Adrenal gland (tissue), 9 donors: ENCODE measurements at regions not wholly inside any gene's neighbourhood (a gene's known extent, or its start where the extent isn't known, plus 50 kb on each side); places are given as distances from the start of the nearest gene placed in this dataset.
A peak's percentile ranks its signal among the peaks of the same experiment; 100 is the strongest.
"Not testable (repeated sequence)": the region's sequence is repeated elsewhere in the genome, so short reads cannot be mapped to it uniquely, and the experiment has no call there.

Experiments
- DNase-seq, 7 donors: peaks; one replicate each; pipeline ENCODE4 v3.0.0-alpha.2; 2019 to 2020
- H3K27ac ChIP-seq, 5 donors: fragments of 200-600 bp; sonication (generic) in 4 of 5; 1 replicate in 3 of 5; 2 replicates in 2 of 5; pipeline versions ENCODE4 v1.5.1 to v1.8.0; 2016 to 2020; ENCODE audit warnings: mild to moderate bottlenecking in 1 of 5
- H3K27me3 ChIP-seq: fragments of 200-600 bp; 2 replicates; pipeline ENCODE4 v1.8.0; 2021
- H3K36me3 ChIP-seq, 2 donors: fragments of 200-600 bp; replicated peaks in 1 of 2; 1 replicate in 1 of 2; 2 replicates in 1 of 2; pipeline versions ENCODE4 v1.5.1 to v1.8.0; 2018 to 2022
- H3K4me1 ChIP-seq, 2 donors: fragments of 200-600 bp; replicated peaks in 1 of 2; 1 replicate in 1 of 2; 2 replicates in 1 of 2; pipeline versions ENCODE4 v1.5.1 to v1.8.0; 2018 to 2021
- H3K4me3 ChIP-seq, 4 donors: fragments of 200-600 bp; sonication (generic) in 3 of 4; one replicate each; pipeline ENCODE4 v1.5.1; 2016 to 2018
- H3K9me3 ChIP-seq, 3 donors: fragments of 200-600 bp; sonication (generic) in 1 of 3; replicated peaks in 1 of 3; 1 replicate in 2 of 3; 2 replicates in 1 of 3; pipeline versions ENCODE4 v1.5.1 to v1.8.0; 2016 to 2021
- CTCF ChIP-seq, 6 experiments: fragments of 450-650 bp in 4 of 6; fragments of 200-600 bp in 2 of 6; sonication (generic) in 1 of 6; IDR thresholded peaks; 1 replicate in 5 of 6; 2 replicates in 1 of 6; pipeline versions ENCODE4 v1.5.1 to v1.8.0; 2016 to 2021; ENCODE audit warnings: antibody characterized with exemption in 6 of 6, mild to moderate bottlenecking in 2 of 6, moderate library complexity in 1 of 6
- POLR2A ChIP-seq, 2 donors: fragments of 450-650 bp; IDR thresholded peaks; one replicate each; pipeline ENCODE4 v1.6.1; 2017; ENCODE audit warnings: antibody characterized with exemption in 2 of 2, mild to moderate bottlenecking in 2 of 2, moderate library complexity in 1 of 2
- WGBS, 4 donors: extraction: QIAGEN DNeasy Blood & Tissue Kit in 2 of 4; methylation state at CpG; one replicate each; pipeline versions ENCODE4 v1.1.5 to v1.1.7; 2013 to 2017; 5-methylcytosine and 5-hydroxymethylcytosine counted together
- intact Hi-C, 2 donors: fragments of 100-400 bp; cut with DNase I; formaldehyde crosslinking; loops; one replicate each; pipeline versions ENCODE4 v1.14.1 to v1.15.0; 2022 to 2023
- donor health status: healthy with polysubstance abuse.
- donor health status: Bipolar disorder and iron deficiency.
- donor health status: DM: yes; HTN: yes; CAD: no.
- donor health status: DM: no; HTN: no; CAD: no.
- donor health status: DM: no; HTN: no; CAD: no.

GRCh38 chr20:47989957-47990356 lies 204.7 kb upstream of the SULF2 start:
- no peaks in the 10 kb centered on the region for H3K4me1 ChIP-seq
- TF ChIP-seq POLR2A (IDR thresholded peaks at IDR 0.05) (no peak), CTCF (IDR thresholded peaks at IDR 0.05) (no peak)
- 54 to 77% (median 63%) methylated on average over 4 of the region's 4 CpGs for WGBS, 4 donors

DNA sequence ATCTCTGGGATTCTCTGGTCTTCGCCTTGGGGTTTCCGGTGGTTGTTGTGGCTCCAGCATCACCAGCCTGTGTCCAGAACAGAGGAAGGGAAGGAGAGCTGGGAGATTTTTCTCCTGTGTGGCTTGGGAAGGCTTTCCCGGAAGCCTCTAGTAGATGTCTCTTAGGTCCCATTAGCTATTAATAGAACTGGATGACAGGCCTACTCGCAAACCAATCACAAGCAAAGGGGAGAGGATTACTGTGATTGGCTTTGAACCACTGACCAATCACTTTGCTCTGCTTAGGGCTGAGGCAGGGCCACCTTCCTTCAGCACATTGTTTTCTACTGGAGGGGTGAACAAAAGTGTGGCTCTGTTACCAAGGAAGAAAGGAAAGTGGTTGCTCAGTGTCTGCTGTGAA lies 203.4 kb upstream of the SULF2 start:
- intact Hi-C loops: no loop called here
- no peak for DNase-seq
- Histone ChIP-seq H3K9me3 (no peaks in the 10 kb centered on the region), H3K27me3 (no peaks in the 10 kb centered on the region), H3K27ac (no peak overlapping the region), H3K36me3 (no peaks in the 10 kb centered on the region), H3K4me3 (no peak overlapping the region), H3K4me1 (no peaks in the 10 kb centered on the region)
- WGBS, 4 donors: 58 to 67% (median 67%) methylated on average over 4 of the region's 4 CpGs
- no peak for TF ChIP-seq CTCF (IDR thresholded peaks at IDR 0.05)
- no peak for TF ChIP-seq POLR2A (IDR thresholded peaks at IDR 0.05)

More at GRCh38 chr20:47989957-47990356, 204.7 kb upstream of the SULF2 start:
- H3K27ac ChIP-seq: no peak overlapping the region
- H3K36me3 ChIP-seq: no peaks in the 10 kb centered on the region
- no peaks in the 10 kb centered on the region for H3K27me3 ChIP-seq
- intact Hi-C loops: no loop called here
- H3K9me3 ChIP-seq: no peaks in the 10 kb centered on the region
- DNase-seq: no peak
- H3K4me3 ChIP-seq: no peak overlapping the region

DNA sequence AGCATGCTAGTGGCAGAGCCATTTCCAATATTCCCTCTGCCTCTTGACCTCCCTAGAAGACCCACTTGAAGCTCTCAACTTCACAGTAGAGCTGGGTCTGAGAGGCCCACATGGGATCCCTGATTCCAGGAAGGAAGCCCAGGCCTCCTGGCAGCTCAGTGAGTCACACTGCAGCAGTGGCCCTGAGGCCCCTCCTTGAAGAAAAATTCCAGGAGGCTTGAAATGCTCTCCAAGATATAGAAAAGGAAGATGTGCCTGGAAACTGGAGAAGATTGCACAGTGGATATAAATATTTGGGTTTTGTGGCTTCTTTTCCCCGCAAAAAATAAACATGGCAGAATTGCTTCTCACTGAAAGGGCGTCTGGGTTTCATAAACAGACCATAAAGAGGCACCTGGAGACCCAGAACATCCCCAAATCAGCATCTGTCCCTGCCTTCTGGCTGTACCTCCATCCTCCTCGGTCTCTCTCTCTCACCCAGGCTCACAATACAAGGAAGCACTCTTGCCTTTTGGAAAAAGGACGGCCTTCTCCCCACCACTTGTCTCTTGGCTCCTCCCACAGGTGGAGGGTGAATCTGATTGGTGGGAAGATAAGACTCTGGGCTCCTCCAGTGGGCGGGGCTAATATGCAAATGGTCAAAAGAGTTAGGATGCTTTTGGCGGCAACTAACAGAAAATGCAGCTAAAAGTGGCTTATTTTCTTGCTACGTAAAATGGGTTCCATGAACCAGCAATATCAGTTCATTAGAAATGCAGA lies 200.0 kb upstream of the SULF2 start:
- Histone ChIP-seq H3K36me3 (no peaks in the 10 kb centered on the region), H3K9me3 (no peaks in the 10 kb centered on the region), H3K4me1 (no peaks in the 10 kb centered on the region), H3K27me3 (no peaks in the 10 kb centered on the region), H3K4me3 (no peak overlapping the region), H3K27ac (no peak overlapping the region)
- DNase-seq: peak in 3 of 7 donors; percentile 42 to 48 (median 47)
- WGBS, 4 donors: 76 to 96% (median 93%) methylated on average over 7 of the region's 7 CpGs
- intact Hi-C loops: no loop called here
- TF ChIP-seq POLR2A (IDR thresholded peaks at IDR 0.05) (no peak), CTCF (IDR thresholded peaks at IDR 0.05) (no peak)

DNA sequence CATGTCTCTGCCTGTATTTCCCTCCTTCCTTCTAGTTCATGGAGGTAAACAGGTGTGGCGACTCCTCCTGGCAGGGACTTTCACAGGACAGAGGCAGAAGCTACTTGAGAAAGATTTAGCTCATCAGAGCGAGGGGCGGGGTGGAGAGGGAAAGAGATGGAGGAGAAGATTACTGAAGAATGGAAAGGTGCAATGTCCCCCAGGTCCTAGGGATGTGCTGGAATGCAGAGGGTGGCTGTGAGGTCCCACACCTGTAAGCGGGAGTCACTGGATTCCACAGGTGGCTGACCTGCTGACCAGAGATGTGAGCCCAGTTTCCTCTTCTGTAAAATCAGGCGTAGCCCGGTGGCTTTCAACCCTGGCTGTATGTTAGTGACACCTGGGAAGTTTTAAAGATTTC lies 199.2 kb upstream of the SULF2 start:
- TF ChIP-seq POLR2A (IDR thresholded peaks at IDR 0.05) (no peak), CTCF (IDR thresholded peaks at IDR 0.05) (no peak)
- peak in 1 of 7 donors; percentile 37 for DNase-seq
- no peak overlapping the region for H3K27ac ChIP-seq
- H3K27me3 ChIP-seq: no peaks in the 10 kb centered on the region
- no peak overlapping the region for H3K4me3 ChIP-seq
- intact Hi-C loops: no loop called here
- H3K36me3 ChIP-seq: no peaks in the 10 kb centered on the region
- 94 to 96% (median 95%) methylated on average over 6 of the region's 6 CpGs for WGBS, 4 donors
- H3K4me1 ChIP-seq: no peaks in the 10 kb centered on the region
- H3K9me3 ChIP-seq: no peaks in the 10 kb centered on the region

DNA sequence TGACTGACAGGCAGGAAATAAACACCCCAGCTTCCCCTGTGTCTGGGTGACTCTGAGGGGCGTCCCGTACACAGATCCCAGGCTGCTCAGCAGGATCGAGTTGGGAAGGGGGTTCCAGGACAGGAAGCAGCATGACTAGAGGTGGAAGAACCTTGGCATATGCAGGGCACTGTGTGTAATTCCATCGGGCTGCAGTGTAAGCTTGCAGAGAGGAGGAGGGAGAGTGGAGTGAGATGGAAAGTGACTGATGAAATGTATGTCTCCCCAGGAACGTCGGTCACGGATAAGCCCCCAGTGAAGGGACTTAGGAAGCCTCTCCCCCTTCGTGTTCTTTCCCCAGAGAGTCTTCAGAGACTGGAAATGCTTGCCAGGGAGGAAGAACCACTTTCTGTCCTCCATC lies 198.4 kb upstream of the SULF2 start:
- intact Hi-C loops: not testable (repeated sequence)
- DNase-seq: peak in 1 of 7 donors; percentile 24

More for the DNA sequence above, 198.4 kb upstream of the SULF2 start:
- not testable (repeated sequence) for H3K36me3 ChIP-seq, H3K4me3 ChIP-seq, H3K27ac ChIP-seq, H3K27me3 ChIP-seq, H3K9me3 ChIP-seq, H3K4me1 ChIP-seq
- 58 to 64% (median 60%) methylated on average over 4 to 8 of the region's 8 CpGs for WGBS, 4 donors
